HG02678 (cell line): ENCODE measurements at regions not wholly inside any gene's neighbourhood (a gene's known extent, or its start where the extent isn't known, plus 50 kb on each side); places are given as distances from the start of the nearest gene placed in this dataset.

Experiments used
- ATAC-seq: cut with Tn5 transposase; IDR thresholded peaks from one replicate; pipeline ENCODE4 v1.9.1; 2021; ENCODE audit warnings: mild to moderate bottlenecking, moderate library complexity; ENCODE audit not compliant: unreplicated experiment

GRCh38 chr18:1907470-1908206, 663.7 kb downstream of the METTL4 start:
- no peak for ATAC-seq

GRCh38 chr18:1914489-1914888, 656.8 kb downstream of the METTL4 start:
- no peak for ATAC-seq

- ATAC-seq: no peak
These were observed 654.3 kb downstream of the METTL4 start for GRCh38 chr18:1916869-1917523.

GRCh38 chr18:1917569-1917968, 653.7 kb downstream of the METTL4 start:
- ATAC-seq: no peak

- no peak for ATAC-seq
These were observed 649.2 kb downstream of the METTL4 start for GRCh38 chr18:1922066-1922465.

GRCh38 chr18:1928711-1929110, 642.6 kb downstream of the METTL4 start:
- no peak for ATAC-seq

- no peak for ATAC-seq
These were observed 641.6 kb downstream of the METTL4 start for GRCh38 chr18:1929720-1930119.

GRCh38 chr18:1930291-1931270, 640.7 kb downstream of the METTL4 start:
- ATAC-seq: no peak

- no peak for ATAC-seq
These were observed 618.8 kb downstream of the METTL4 start for GRCh38 chr18:1952486-1952885.

GRCh38 chr18:1954583-1955312, 616.6 kb downstream of the METTL4 start:
- no peak for ATAC-seq

- no peak for ATAC-seq
These were observed 612.5 kb downstream of the METTL4 start for GRCh38 chr18:1958798-1959197.

GRCh38 chr18:1965016-1965415, 606.3 kb downstream of the METTL4 start:
- no peak for ATAC-seq

- ATAC-seq: no peak
These were observed 605.8 kb downstream of the METTL4 start for GRCh38 chr18:1965541-1965940.

- no peak for ATAC-seq
These were observed 602.4 kb downstream of the METTL4 start for GRCh38 chr18:1968801-1969498.

- ATAC-seq: no peak
These were observed 594.8 kb downstream of the METTL4 start for GRCh38 chr18:1976484-1976883.

GRCh38 chr18:1982056-1982455, 589.2 kb downstream of the METTL4 start:
- ATAC-seq: no peak

- no peak for ATAC-seq
These were observed 587.4 kb downstream of the METTL4 start for GRCh38 chr18:1983746-1984515.

GRCh38 chr18:1993866-1994265, 577.4 kb downstream of the METTL4 start:
- no peak for ATAC-seq

GRCh38 chr18:1994471-1994870, 576.8 kb downstream of the METTL4 start:
- no peak for ATAC-seq
